Activated CD4-positive, alpha-beta T cell treated with anti-CD3 and anti-CD28 coated beads for 36 hours (primary cell): ENCODE measurements at regions not wholly inside any gene's neighbourhood (a gene's known extent, or its start where the extent isn't known, plus 50 kb on each side); places are given as distances from the start of the nearest gene placed in this dataset.

Experiments used
- ATAC-seq: fragments of 200-7000 bp; cut with Tn5 transposase; one replicate; pipeline ENCODE4 v1.10.0; 2021; ENCODE audit warnings: mild to moderate bottlenecking, moderate library complexity
- CTCF ChIA-PET: fragments of 350-600 bp; sonication (Branson Sonifier 250); formaldehyde crosslinking; loops from one replicate; lab custom pipeline; 2021; ENCODE audit warnings: antibody characterized with exemption; lab: Charles Lee
- POLR2A ChIA-PET: fragments of 350-600 bp; sonication (Branson Sonifier 250); formaldehyde crosslinking; loops from one replicate; lab custom pipeline; 2021; ENCODE audit warnings: antibody characterized with exemption, inconsistent platforms; lab: Charles Lee
- DNase-seq: peaks from one replicate; pipeline ENCODE4 v3.0.0-alpha.2; 2020
- H3K27ac Mint-ChIP-seq: one replicate; pipeline ENCODE4 v1.8.0; 2021; ENCODE audit warnings: mixed read lengths
- H3K27me3 Mint-ChIP-seq: one replicate; pipeline ENCODE4 v1.8.0; 2021; ENCODE audit warnings: mixed read lengths
- H3K36me3 Mint-ChIP-seq: one replicate; pipeline ENCODE4 v1.8.0; 2021; ENCODE audit warnings: low read depth, mixed read lengths
- H3K4me1 Mint-ChIP-seq: one replicate; pipeline ENCODE4 v1.8.0; 2021; ENCODE audit warnings: mixed read lengths
- H3K4me3 Mint-ChIP-seq: one replicate; pipeline ENCODE4 v1.8.0; 2021; ENCODE audit warnings: mild to moderate bottlenecking, moderate library complexity, mixed read lengths
- H3K9me3 Mint-ChIP-seq: one replicate; pipeline ENCODE4 v1.8.0; 2021; ENCODE audit warnings: low read depth, mixed read lengths
- intact Hi-C, 2 experiments: fragments of 100-400 bp; cut with DNase I in 1 of 2; cut with micrococcal nuclease in 1 of 2; formaldehyde crosslinking; loops; one replicate each; pipeline versions ENCODE4 v1.14.2 to v1.15.1; 2022 to 2024; cut with DNase I, micrococcal nuclease

DNA sequence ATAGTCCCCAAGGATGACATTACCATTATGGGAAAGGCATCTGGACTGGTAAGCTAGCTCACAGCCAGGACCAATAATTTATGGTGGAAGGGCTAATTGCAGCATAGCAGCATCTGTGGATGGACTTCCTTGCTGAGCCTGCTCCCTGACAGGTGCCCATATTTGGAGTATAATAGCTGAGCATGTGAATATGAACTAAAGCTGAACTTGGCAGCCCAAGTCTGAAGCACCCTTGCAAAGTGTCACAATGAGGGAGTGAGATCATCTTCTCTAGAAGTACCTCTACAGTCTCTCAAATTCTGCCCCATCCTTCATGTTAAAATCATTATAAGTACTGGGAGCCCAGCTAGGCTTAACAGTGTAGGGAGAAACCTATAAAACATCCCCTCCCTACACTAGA lies 128.2 kb upstream of the INPP4B start:
- intact Hi-C loops: no loop called here
- no peaks in the 10 kb centered on the region for H3K4me1 Mint-ChIP-seq
- DNase-seq: no peak
- ChIA-PET CTCF (interaction anchor here (0.5 kb wide), 1 partner anchor 1256 kb away, joined by 3 read pairs; no protein-coding TSS in a partner anchor), POLR2A (no interaction called here)
- ATAC-seq: no peak
- no peaks in the 10 kb centered on the region for H3K9me3 Mint-ChIP-seq
- H3K4me3 Mint-ChIP-seq: no peak overlapping the region
- no peaks in the 10 kb centered on the region for H3K36me3 Mint-ChIP-seq
- no peak overlapping the region for H3K27ac Mint-ChIP-seq
- H3K27me3 Mint-ChIP-seq: peaks cover 14% of the 10 kb centered on the region

DNA sequence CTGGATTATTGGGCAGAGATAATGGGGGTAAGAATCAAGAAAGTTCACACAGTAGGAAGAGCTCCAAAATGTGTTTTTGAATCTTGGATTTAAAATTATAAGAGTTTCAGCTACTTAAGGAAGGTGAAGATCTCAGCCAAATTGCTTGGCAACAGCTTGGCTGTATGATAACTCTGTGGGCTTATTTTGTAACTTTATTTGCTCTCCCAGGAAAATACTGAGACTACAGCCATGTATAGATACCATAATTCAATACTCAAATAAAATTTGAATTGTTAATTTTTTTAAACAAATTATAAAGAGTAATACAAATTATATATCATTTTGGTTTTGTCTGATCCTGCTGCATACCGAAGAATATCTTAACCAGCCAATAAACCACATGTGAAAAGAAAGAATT lies 129.5 kb upstream of the INPP4B start:
- H3K27me3 Mint-ChIP-seq: peaks cover 14% of the 10 kb centered on the region
- intact Hi-C loops: no loop called here
- no peaks in the 10 kb centered on the region for H3K9me3 Mint-ChIP-seq
- H3K36me3 Mint-ChIP-seq: no peaks in the 10 kb centered on the region
- H3K4me1 Mint-ChIP-seq: no peaks in the 10 kb centered on the region
- ATAC-seq (no peak), DNase-seq (no peak)
- ChIA-PET CTCF (interaction anchor here (1.1 kb wide), 1 partner anchor 10 kb away, joined by 3 read pairs; no protein-coding TSS in a partner anchor), POLR2A (no interaction called here)
- H3K27ac Mint-ChIP-seq: no peak overlapping the region
- H3K4me3 Mint-ChIP-seq: no peak overlapping the region

DNA sequence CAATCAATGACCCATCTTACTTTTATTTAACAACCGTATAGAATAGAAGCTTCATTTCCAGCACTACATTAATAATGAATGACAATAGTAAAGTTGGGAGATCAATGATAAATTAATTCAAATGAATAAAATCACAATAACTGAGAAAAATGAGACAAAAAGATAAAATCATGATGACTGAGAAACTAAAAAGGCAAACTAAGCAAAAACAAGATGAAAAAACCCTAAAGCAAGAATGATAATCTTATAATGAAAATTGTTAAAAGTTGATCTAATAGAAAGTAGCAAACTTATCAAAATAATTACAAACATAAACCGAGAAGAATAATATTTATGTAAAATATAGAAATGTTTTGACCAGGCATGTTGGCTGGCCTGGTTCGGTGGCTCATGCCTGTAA lies 130.4 kb upstream of the INPP4B start:
- Mint-ChIP-seq H3K9me3 (no peaks in the 10 kb centered on the region), H3K4me1 (no peaks in the 10 kb centered on the region), H3K4me3 (no peak overlapping the region), H3K27me3 (peaks cover 11% of the 10 kb centered on the region), H3K36me3 (no peaks in the 10 kb centered on the region), H3K27ac (no peak overlapping the region)
- no peak for DNase-seq
- ChIA-PET CTCF (interaction anchor here (1.1 kb wide), 1 partner anchor 9 kb away, joined by 3 read pairs; no protein-coding TSS in a partner anchor), POLR2A (no interaction called here)
- no peak for ATAC-seq
- intact Hi-C loops: no loop called here

DNA sequence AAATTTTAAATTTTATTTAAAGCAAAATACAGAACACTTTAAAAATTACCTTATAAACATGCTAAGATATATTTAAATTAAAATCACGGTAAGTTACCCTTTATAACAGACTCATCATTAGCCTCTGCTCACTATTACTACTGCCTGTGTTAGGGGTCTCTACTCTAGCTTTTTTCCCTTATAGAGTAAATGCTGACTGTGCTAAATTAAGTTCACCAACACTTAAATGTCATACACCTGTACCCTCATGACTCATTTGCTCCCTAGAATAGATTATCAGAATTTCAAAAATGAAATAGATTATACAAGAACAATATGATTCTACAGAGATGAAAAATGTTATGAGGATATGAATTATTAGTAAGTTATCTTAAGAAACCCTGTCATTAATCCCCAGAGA lies 131.1 kb upstream of the INPP4B start:
- CTCF ChIA-PET: no interaction called here
- peaks cover 8% of the 10 kb centered on the region for H3K27me3 Mint-ChIP-seq
- ATAC-seq: no peak
- H3K9me3 Mint-ChIP-seq: no peaks in the 10 kb centered on the region
- no peaks in the 10 kb centered on the region for H3K36me3 Mint-ChIP-seq
- DNase-seq: no peak
- no peak overlapping the region for H3K27ac Mint-ChIP-seq
- no peak overlapping the region for H3K4me3 Mint-ChIP-seq
- intact Hi-C loops: no loop called here
- no peaks in the 10 kb centered on the region for H3K4me1 Mint-ChIP-seq
- POLR2A ChIA-PET: no interaction called here

DNA sequence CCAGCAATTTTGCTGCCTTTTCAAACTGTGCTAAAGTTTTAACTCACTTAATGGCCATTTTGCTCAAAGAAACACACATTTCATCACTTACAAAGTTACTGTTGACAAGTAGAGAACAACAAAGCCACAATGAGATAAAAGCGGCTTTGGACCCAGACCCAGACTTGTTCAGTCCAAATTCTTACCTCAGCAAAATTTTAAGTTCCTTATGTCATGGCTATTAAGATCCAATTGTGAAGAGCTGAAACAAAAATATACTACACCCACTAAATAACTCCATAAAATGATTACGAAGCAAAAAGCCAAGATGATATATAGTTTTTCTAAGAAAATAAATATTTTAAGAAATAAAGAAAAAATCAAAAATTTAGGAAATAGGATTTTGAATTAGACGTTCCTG lies 137.0 kb upstream of the INPP4B start:
- H3K4me3 Mint-ChIP-seq: no peak overlapping the region
- H3K27me3 Mint-ChIP-seq: peaks cover 6% of the 10 kb centered on the region
- ATAC-seq (no peak), DNase-seq (no peak)
- no peak overlapping the region for H3K27ac Mint-ChIP-seq
- no peaks in the 10 kb centered on the region for H3K36me3 Mint-ChIP-seq
- H3K9me3 Mint-ChIP-seq: no peaks in the 10 kb centered on the region
- ChIA-PET CTCF (no interaction called here), POLR2A (no interaction called here)
- intact Hi-C loops: no loop called here
- no peaks in the 10 kb centered on the region for H3K4me1 Mint-ChIP-seq

DNA sequence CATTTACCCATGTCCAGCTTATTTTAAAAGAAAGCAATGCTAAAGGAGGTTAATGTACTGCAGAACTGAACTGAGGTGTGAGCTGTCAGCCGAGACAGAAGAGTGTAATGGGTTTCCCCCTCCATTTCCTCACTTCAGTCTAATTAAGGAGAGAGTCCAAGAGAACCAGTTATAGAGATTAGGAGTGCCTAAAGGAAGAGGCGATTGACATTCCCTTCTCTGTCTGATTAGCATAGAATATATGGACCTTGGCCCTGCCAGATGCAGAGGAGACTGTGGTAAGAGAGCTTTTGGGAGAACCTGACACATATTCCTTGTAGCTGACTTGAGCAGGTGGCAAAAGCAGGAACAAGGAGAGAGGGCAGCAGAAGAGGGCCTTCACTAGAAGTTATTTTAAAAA lies 137.5 kb upstream of the INPP4B start:
- Mint-ChIP-seq H3K4me3 (no peak overlapping the region), H3K27ac (no peak overlapping the region), H3K9me3 (no peaks in the 10 kb centered on the region), H3K4me1 (no peaks in the 10 kb centered on the region), H3K27me3 (peaks cover 8% of the 10 kb centered on the region), H3K36me3 (no peaks in the 10 kb centered on the region)
- POLR2A ChIA-PET: no interaction called here
- intact Hi-C loops: no loop called here
- ATAC-seq (no peak), DNase-seq (no peak)
- CTCF ChIA-PET: no interaction called here

DNA sequence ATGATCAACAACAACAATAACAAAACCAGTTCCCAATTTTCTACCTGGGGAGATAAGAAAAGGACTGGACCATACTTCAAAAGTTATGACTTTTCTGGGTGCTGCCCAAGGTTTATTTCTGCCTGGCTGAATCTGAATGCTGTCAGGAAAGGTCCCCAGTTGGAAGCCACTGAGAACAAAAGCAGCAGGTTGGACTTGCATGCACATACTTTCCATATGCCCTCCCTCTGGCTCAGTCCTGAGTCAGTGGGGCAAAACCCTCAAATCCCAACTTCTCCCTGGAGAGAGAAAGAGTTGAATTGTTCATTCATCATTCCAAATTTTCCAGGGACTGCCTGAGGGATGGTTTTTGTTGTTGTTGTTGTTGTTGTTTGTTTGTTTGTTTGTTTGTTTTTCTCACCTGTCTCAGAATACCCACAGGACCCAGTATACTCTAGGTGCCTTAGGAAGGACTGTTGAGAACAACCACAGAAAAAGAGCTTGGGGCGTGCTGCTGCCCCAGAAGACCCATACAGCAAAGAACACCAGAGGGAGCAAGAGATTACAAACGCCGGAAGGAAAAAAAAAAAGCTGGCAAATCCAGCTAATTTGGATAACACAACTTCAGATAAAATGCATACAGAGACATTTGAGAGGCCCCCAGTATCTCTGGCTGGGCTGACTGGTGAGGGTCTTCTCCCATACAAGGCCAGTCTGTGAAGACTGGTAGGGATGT lies 138.9 kb upstream of the INPP4B start:
- no peak overlapping the region for H3K4me3 Mint-ChIP-seq
- ChIA-PET POLR2A (no interaction called here), CTCF (interaction anchor here (1.0 kb wide), 1 partner anchor 9 kb away, joined by 3 read pairs; no protein-coding TSS in a partner anchor)
- intact Hi-C loops: no loop called here
- no peak overlapping the region for H3K27ac Mint-ChIP-seq
- no peaks in the 10 kb centered on the region for H3K4me1 Mint-ChIP-seq
- H3K9me3 Mint-ChIP-seq: peaks cover 2% of the 10 kb centered on the region
- ATAC-seq (no peak), DNase-seq (no peak)
- H3K27me3 Mint-ChIP-seq: peaks cover 14% of the 10 kb centered on the region
- no peaks in the 10 kb centered on the region for H3K36me3 Mint-ChIP-seq

DNA sequence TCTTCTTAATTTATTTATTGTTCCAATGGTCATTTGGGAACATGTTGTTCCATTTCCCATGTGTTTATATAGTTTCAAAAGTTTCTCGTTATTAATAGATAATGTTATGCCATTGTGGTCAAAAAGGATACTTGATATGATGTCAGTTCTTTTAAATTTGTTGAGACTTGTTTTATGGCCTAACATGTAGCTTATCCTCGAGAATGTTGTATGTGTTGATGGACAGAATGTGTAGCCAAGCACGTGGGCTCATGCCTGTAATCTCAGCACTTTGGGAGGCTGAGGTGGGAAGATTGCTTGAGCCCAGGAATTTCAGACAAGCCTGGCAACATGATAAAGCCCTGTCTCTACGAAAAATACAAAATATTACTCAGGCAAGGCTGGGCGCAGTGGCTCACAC lies 168.5 kb upstream of the USP38 start:
- H3K9me3 Mint-ChIP-seq: peaks cover 4% of the 10 kb centered on the region
- no peak overlapping the region for H3K4me3 Mint-ChIP-seq
- ChIA-PET CTCF (no interaction called here), POLR2A (no interaction called here)
- no peaks in the 10 kb centered on the region for H3K4me1 Mint-ChIP-seq
- no peak overlapping the region for H3K27ac Mint-ChIP-seq
- no peak for ATAC-seq
- no peak for DNase-seq
- no peaks in the 10 kb centered on the region for H3K36me3 Mint-ChIP-seq
- intact Hi-C loops: no loop called here
- peaks cover 8% of the 10 kb centered on the region for H3K27me3 Mint-ChIP-seq

DNA sequence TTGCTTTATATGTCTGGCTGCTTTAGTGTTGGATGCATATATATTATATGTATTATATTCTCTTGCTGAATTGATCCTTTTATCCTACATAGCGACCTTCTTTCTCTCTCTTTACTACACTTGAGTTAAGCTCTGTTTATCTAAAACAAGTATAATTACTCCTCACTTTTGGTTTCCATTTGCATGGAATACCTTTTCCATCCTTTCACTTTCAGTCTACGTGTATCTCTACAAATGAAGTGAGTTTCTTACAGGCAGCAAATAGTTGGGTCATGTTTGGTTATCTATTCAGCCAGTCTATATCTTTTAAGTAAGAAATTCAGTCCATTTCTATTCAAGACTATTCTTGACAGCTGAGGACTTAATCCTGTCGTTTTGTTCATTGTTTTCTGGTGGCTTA lies 167.5 kb upstream of the USP38 start:
- peaks cover 2% of the 10 kb centered on the region for H3K9me3 Mint-ChIP-seq
- H3K27me3 Mint-ChIP-seq: peaks cover 8% of the 10 kb centered on the region
- H3K4me1 Mint-ChIP-seq: no peaks in the 10 kb centered on the region
- intact Hi-C loops: no loop called here
- no peak overlapping the region for H3K4me3 Mint-ChIP-seq
- ChIA-PET CTCF (no interaction called here), POLR2A (no interaction called here)
- DNase-seq (no peak), ATAC-seq (no peak)
- H3K27ac Mint-ChIP-seq: no peak overlapping the region
- H3K36me3 Mint-ChIP-seq: no peaks in the 10 kb centered on the region

DNA sequence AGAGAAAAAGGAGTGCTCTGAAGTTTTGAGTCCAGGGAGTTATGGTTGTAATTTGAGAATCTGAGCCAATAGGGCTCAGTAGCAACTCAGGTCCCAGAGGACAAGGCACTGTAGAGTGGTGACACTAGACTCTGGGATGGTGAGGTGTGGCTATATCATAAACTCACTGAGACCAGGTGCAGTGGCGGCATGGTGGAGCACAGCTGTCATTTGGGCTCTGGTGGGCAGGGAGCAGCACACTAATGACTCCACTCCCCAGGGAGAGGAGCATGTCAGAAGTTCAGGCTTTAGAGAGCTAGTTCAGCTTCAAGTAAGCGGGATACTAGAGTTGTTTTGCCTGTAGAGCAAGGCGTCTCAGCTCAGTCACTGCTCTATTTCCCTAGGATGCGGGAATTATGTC lies 165.4 kb upstream of the USP38 start:
- no peak overlapping the region for H3K27ac Mint-ChIP-seq
- H3K9me3 Mint-ChIP-seq: peaks cover 2% of the 10 kb centered on the region
- CTCF ChIA-PET: interaction anchor here (0.6 kb wide), 1 partner anchor 1592 kb away, joined by 3 read pairs; no protein-coding TSS in a partner anchor

DNA sequence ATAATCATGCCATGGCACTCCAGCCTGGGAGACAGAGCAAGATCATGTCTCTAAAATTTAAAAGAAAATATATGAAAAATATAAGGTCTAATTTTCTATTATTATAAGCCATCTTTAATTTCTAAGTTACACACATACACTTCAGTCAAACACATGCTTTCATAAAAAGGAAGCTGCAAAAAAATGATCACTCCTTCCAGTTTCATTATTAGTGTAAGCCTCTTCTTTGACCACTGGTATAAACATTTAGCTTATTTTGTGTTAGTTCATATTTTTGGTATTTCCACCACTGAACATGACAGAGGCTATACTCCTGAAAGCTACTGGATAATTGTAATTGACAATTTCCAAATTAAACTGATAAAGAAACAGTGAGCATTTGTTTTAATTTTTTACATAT lies 163.3 kb upstream of the USP38 start:
- CTCF ChIA-PET: interaction anchor here (0.6 to 1.2 kb wide), 3 partner anchors 10 to 75 kb away, joined by 3 to 4 read pairs (median 3); no protein-coding TSS in a partner anchor
- POLR2A ChIA-PET: no interaction called here
- H3K27ac Mint-ChIP-seq: no peak overlapping the region
- no peaks in the 10 kb centered on the region for H3K36me3 Mint-ChIP-seq
- ATAC-seq: no peak
- H3K4me3 Mint-ChIP-seq: no peak overlapping the region
- intact Hi-C loops: no loop called here
- no peaks in the 10 kb centered on the region for H3K9me3 Mint-ChIP-seq
- DNase-seq: no peak
- peaks cover 11% of the 10 kb centered on the region for H3K27me3 Mint-ChIP-seq
- H3K4me1 Mint-ChIP-seq: no peaks in the 10 kb centered on the region

More for the DNA sequence above, 165.4 kb upstream of the USP38 start:
- ATAC-seq (no peak), DNase-seq (no peak)
- POLR2A ChIA-PET: no interaction called here
- no peaks in the 10 kb centered on the region for H3K4me1 Mint-ChIP-seq
- intact Hi-C loops: no loop called here
- peaks cover 8% of the 10 kb centered on the region for H3K27me3 Mint-ChIP-seq
- H3K36me3 Mint-ChIP-seq: no peaks in the 10 kb centered on the region
- H3K4me3 Mint-ChIP-seq: no peak overlapping the region

DNA sequence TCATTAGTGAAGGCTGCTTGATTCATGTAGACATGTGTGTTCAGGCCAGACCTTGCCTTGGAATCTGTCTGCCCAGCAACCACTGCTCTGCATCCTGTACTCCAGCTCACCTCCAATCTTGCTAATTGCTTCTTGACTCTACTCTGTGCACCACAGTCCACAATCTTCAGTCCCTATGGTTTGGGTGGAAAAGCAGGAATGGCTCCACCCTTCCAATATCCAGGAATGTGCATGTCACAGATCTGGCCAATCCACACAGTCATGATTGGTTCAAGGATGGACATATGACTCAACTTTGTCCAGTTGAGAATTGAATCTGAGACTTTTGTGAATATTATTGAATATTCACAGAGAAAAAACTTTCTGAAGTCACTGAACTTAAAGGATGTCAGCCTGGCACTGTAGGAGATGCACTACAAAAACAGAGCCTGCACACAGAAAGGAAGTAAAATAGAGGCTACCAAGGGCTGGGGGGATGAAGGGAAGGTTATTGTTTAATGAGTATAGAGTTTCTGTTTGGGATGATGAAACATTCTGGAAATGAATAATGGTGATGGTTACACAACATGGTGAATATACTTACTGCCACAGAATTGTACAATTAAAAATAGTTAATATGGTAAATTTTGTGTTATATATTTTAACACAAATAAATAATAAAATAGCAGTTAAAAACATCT lies 161.3 kb upstream of the USP38 start:
- H3K36me3 Mint-ChIP-seq: no peaks in the 10 kb centered on the region
- ChIA-PET POLR2A (no interaction called here), CTCF (no interaction called here)
- no peaks in the 10 kb centered on the region for H3K9me3 Mint-ChIP-seq
- H3K4me1 Mint-ChIP-seq: no peaks in the 10 kb centered on the region
- intact Hi-C loops: no loop called here
- DNase-seq: no peak
- no peak overlapping the region for H3K27ac Mint-ChIP-seq
- ATAC-seq: no peak
- peaks cover 12% of the 10 kb centered on the region for H3K27me3 Mint-ChIP-seq
- H3K4me3 Mint-ChIP-seq: no peak overlapping the region
